ENCODE measurements at regions not wholly inside any gene's neighbourhood (a gene's known extent, or its start where the extent isn't known, plus 50 kb on each side); places are given as distances from the start of the nearest gene placed in this dataset.

DNA sequence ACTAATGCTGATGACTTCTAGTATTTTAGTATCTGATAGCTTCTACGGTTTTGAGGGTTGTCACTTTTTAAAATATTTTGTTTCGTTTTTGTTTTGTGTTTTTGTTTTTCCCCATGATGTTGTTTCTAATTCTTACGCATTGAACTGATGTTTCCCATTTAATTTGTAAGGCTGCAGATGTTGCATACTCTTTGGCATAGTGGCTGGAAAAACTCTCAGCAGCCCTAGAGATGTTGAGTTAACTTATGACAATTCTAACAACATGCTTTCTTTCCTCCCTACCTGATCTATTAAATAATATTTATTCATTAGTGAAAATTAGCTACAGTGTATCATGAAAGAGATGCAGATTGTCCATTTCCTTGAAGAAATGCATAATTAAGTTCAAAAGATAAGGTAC, 559.3 kb upstream of the GRM7 start:
- TF ChIP-seq, protein P1, sequence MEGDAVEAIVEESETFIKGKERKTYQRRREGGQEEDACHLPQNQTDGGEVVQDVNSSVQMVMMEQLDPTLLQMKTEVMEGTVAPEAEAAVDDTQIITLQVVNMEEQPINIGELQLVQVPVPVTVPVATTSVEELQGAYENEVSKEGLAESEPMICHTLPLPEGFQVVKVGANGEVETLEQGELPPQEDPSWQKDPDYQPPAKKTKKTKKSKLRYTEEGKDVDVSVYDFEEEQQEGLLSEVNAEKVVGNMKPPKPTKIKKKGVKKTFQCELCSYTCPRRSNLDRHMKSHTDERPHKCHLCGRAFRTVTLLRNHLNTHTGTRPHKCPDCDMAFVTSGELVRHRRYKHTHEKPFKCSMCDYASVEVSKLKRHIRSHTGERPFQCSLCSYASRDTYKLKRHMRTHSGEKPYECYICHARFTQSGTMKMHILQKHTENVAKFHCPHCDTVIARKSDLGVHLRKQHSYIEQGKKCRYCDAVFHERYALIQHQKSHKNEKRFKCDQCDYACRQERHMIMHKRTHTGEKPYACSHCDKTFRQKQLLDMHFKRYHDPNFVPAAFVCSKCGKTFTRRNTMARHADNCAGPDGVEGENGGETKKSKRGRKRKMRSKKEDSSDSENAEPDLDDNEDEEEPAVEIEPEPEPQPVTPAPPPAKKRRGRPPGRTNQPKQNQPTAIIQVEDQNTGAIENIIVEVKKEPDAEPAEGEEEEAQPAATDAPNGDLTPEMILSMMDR (conservative IDR thresholded peaks at IDR 0.05): no peak
- TF ChIP-seq EZH2 (IDR thresholded peaks at IDR 0.05; ENCODE audit: low read depth): no peak
